ENCODE measurements at regions not wholly inside any gene's neighbourhood (a gene's known extent, or its start where the extent isn't known, plus 50 kb on each side); places are given as distances from the start of the nearest gene placed in this dataset.

- H3K9ac ChIP-seq (ENCODE audit: low read depth in 1 of 2, low read length in 2 of 2): no peak overlapping the region
- H3K27me3 ChIP-seq (ENCODE audit: control insufficient read depth in 4 of 4, insufficient read depth in 4 of 4, low read length in 3 of 4): no peaks in the 10 kb centered on the region
- DNase-seq (ENCODE audit: low spot score): no peak
- no peak overlapping the region for H3K27ac ChIP-seq (ENCODE audit: low read depth in 1 of 2, low read length in 2 of 2)
- TF ChIP-seq EGR1 (IDR thresholded peaks at IDR 0.05; ENCODE audit: low read depth in 2 of 2): no peak
- no peak for TF ChIP-seq GABPA (IDR thresholded peaks at IDR 0.05 in 1 of 2, conservative IDR thresholded peaks at IDR 0.05 in 1 of 2)
- TF ChIP-seq ZBTB33 (IDR thresholded peaks at IDR 0.05): no peak
- TF ChIP-seq FOXA1 (IDR thresholded peaks at IDR 0.05): no peak
- no peak for TF ChIP-seq ATF3 (IDR thresholded peaks at IDR 0.05)
- no peak for TF ChIP-seq NR2F2 (IDR thresholded peaks at IDR 0.05)
- TF ChIP-seq REST (IDR thresholded peaks at IDR 0.05): no peak
- no peak for TF ChIP-seq JUND (IDR thresholded peaks at IDR 0.05)
- no peak for TF ChIP-seq RXRA (IDR thresholded peaks at IDR 0.05)
- TF ChIP-seq HNF4G (IDR thresholded peaks at IDR 0.05): no peak
- no peak for TF ChIP-seq TAF1 (conservative IDR thresholded peaks at IDR 0.05)
- no peak for TF ChIP-seq CTCF (IDR thresholded peaks at IDR 0.05; ENCODE audit: low read depth, low read length, missing input control)
- H3K36me3 ChIP-seq (ENCODE audit: control insufficient read depth in 4 of 4, insufficient read depth in 3 of 4, low read depth in 1 of 4, low read length in 3 of 4): no peaks in the 10 kb centered on the region
- H3K4me3 ChIP-seq (ENCODE audit: low read depth in 1 of 3, low read length in 3 of 3): no peak overlapping the region
- WGBS: 93% methylated on average over 5 of the region's 5 CpGs
- H3K9me3 ChIP-seq (ENCODE audit: control insufficient read depth in 4 of 4, low read length in 3 of 4): no peaks in the 10 kb centered on the region
- no peaks in the 10 kb centered on the region for H3K4me1 ChIP-seq (ENCODE audit: control insufficient read depth in 4 of 4, insufficient read depth in 4 of 4, low read length in 3 of 4)
Measured at GRCh38 chr10:28890121-28890950, 213.0 kb downstream of the BAMBI start.

GRCh38 chr10:28891058-28891713 lies 213.9 kb downstream of the BAMBI start:
- Histone ChIP-seq H3K27ac (ENCODE audit: low read depth in 1 of 2, low read length in 2 of 2) (no peak overlapping the region), H3K4me1 (ENCODE audit: control insufficient read depth in 4 of 4, insufficient read depth in 4 of 4, low read length in 3 of 4) (no peaks in the 10 kb centered on the region), H3K36me3 (ENCODE audit: control insufficient read depth in 4 of 4, insufficient read depth in 3 of 4, low read depth in 1 of 4, low read length in 3 of 4) (no peaks in the 10 kb centered on the region), H3K4me3 (ENCODE audit: low read depth in 1 of 3, low read length in 3 of 3) (no peak overlapping the region), H3K9ac (ENCODE audit: low read depth in 1 of 2, low read length in 2 of 2) (no peak overlapping the region), H3K9me3 (ENCODE audit: control insufficient read depth in 4 of 4, low read length in 3 of 4) (no peaks in the 10 kb centered on the region), H3K27me3 (ENCODE audit: control insufficient read depth in 4 of 4, insufficient read depth in 4 of 4, low read length in 3 of 4) (no peaks in the 10 kb centered on the region)
- 89% methylated on average over 6 of the region's 6 CpGs for WGBS
- no peak for DNase-seq (ENCODE audit: low spot score)
- TF ChIP-seq JUND (IDR thresholded peaks at IDR 0.05) (no peak), RAD21 (IDR thresholded peaks at IDR 0.05) (no peak), GABPA (IDR thresholded peaks at IDR 0.05 in 1 of 2, conservative IDR thresholded peaks at IDR 0.05 in 1 of 2) (no peak), TAF1 (conservative IDR thresholded peaks at IDR 0.05) (no peak), HNF4G (IDR thresholded peaks at IDR 0.05) (no peak), MAX (IDR thresholded peaks at IDR 0.05) (no peak), RXRA (IDR thresholded peaks at IDR 0.05) (no peak), REST (IDR thresholded peaks at IDR 0.05) (no peak), SP1 (IDR thresholded peaks at IDR 0.05) (no peak), NR2F2 (IDR thresholded peaks at IDR 0.05) (no peak), FOXA2 (IDR thresholded peaks at IDR 0.05) (no peak)
